ENCODE measurements at regions not wholly inside any gene's neighbourhood (a gene's known extent, or its start where the extent isn't known, plus 50 kb on each side); places are given as distances from the start of the nearest gene placed in this dataset.
"Not testable (repeated sequence)": the region's sequence is repeated elsewhere in the genome, so short reads cannot be mapped to it uniquely, and the experiment has no call there.

DNA sequence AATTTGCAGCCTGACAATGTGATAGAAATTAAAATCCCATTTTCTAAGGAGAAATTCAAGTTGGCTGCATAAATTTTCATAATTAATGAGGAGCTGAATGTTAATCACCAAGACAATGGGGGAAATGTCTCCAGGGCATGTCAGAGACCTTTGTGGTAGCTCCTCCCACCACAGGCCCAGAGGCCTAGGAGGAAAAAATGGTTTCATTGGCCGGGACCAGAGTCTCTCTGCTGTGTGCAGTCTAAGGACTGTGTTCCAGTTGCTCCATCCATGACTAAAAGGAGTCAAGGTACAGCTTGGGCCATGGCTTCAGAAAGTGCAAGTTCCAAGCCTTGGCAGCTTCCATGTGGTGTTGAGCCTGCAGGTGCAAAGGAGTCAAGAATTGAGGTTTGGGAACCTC, 187.6 kb upstream of the FRG1 start:
- H2BK5ac ChIP-seq (ENCODE audit: low read depth, low read length, poor library complexity, severe bottlenecking); H3K9ac ChIP-seq (ENCODE audit: low read depth, low read length); H3K27me3 ChIP-seq (ENCODE audit: control insufficient read depth, insufficient read depth, low read length); H3K4me3 ChIP-seq (ENCODE audit: insufficient read depth, low read depth, low read length); H4K5ac ChIP-seq (ENCODE audit: low read depth, low read length); H3K4ac ChIP-seq (ENCODE audit: low read depth, low read length); H2AK9ac ChIP-seq (replicated peaks; ENCODE audit: low read depth, low read length, poor library complexity); H4K91ac ChIP-seq (ENCODE audit: insufficient read depth, low read depth, low read length); H3K4me1 ChIP-seq (ENCODE audit: control insufficient read depth, insufficient read depth, low read length); H2AK5ac ChIP-seq (ENCODE audit: low read depth, low read length); H3K79me1 ChIP-seq (ENCODE audit: low read depth in 1 of 2, low read length in 2 of 2); POLR2A ChIA-PET (ENCODE audit: unreplicated experiment); H4K20me1 ChIP-seq (ENCODE audit: insufficient read depth, low read length); H3K27ac ChIP-seq (ENCODE audit: insufficient read depth, low read length); H3K9me1 ChIP-seq (ENCODE audit: insufficient read depth, low read length); H3K36me3 ChIP-seq (ENCODE audit: control insufficient read depth, insufficient read depth, low read length); H3K18ac ChIP-seq (ENCODE audit: low read depth, low read length); H2BK15ac ChIP-seq (ENCODE audit: low read depth, low read length); H3K9me3 ChIP-seq (ENCODE audit: control insufficient read depth, insufficient read depth, low read length); in situ Hi-C loops (cut with MboI; ENCODE audit: low sequenced_read_pairs); BruUV-seq (replicated peaks); dilution Hi-C loops (cut with HindIII; ENCODE audit: low sequenced_read_pairs, unreplicated experiment); H3K56ac ChIP-seq (ENCODE audit: extremely low read depth, insufficient read depth, low read length); H2AFZ ChIP-seq (replicated peaks; ENCODE audit: low read length, poor library complexity); H3K4me2 ChIP-seq (ENCODE audit: low read depth, low read length); H3K14ac ChIP-seq (replicated peaks; ENCODE audit: low read depth, low read length); H3K23ac ChIP-seq (ENCODE audit: low read depth, low read length); H2BK120ac ChIP-seq (ENCODE audit: low read depth, low read length); intact Hi-C loops (cut with micrococcal nuclease); CTCF ChIA-PET; ATAC-seq (ENCODE audit: low read depth); H4K8ac ChIP-seq (ENCODE audit: low read depth in 2 of 2, low read length in 2 of 2); DNase-seq; H2BK20ac ChIP-seq (ENCODE audit: low read depth, low read length): not testable (repeated sequence)
- no CpG with 5 or more reads among the region's 1 CpG for WGBS, 2 experiments (ENCODE audit: extremely low coverage in 2 of 2, insufficient read length in 1 of 2)

Data from IMR-90 (cell line).